HG03558 (cell line): ENCODE measurements at regions not wholly inside any gene's neighbourhood (a gene's known extent, or its start where the extent isn't known, plus 50 kb on each side); places are given as distances from the start of the nearest gene placed in this dataset.

Source experiments
- ATAC-seq: cut with Tn5 transposase; IDR thresholded peaks from one replicate; pipeline ENCODE4 v1.9.1; 2021; ENCODE audit warnings: moderate number of reproducible peaks; ENCODE audit not compliant: unreplicated experiment; ENCODE audit errors: extremely low read depth

DNA sequence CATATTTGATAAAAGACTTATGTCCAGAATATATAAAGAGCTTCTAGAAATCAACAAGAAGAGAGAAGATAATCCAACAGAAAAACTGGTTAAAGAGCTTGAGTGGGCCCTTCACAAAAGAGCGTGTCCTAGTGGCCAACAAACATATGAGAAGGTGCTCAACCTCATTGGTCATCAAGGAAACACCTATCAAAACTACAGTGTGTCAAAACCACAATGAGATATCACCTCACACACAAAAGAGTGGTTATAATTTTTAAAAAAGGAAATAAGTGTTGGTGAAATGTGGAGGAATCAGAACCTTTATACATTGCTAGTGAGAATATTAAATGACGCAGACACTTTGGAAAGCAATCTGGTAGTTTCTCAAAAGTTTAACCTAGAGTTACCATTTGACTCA is 68.4 kb upstream of the KLF13 start:
- ATAC-seq = no peak

DNA sequence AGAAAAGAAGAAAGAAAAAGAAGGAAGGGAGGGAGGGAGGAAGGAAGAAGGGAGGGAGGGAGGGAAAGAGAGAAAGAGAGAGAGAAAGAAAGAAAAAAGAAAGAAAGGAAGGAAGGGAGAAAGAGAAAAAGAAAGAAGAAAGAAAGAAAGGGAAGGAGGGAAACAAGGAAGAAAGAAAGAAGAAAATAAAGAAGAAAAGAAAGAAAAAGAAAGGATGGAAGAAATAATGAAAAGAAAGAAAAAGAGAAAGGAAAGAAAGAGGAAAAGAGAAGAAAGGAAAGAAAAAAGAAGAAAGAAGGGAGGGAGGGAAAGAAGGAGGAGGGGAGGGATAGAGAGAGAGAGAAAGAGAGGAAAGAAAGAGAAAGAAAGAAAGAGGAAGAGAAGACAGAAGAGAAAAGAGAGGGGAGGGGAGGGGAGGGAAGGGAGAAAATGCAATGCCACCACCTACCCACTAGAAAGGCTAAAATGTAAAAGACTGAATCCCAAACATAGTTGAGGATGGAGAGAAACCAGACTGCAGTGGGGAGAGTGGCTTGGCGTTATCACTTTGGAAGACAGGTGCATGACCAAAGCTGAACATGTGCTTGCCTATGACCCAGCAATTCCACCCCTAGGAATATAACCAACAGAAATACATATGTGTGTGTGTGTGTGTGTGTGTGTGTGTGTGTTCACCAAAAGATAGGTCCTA is 66.9 kb upstream of the KLF13 start:
- ATAC-seq = no peak

DNA sequence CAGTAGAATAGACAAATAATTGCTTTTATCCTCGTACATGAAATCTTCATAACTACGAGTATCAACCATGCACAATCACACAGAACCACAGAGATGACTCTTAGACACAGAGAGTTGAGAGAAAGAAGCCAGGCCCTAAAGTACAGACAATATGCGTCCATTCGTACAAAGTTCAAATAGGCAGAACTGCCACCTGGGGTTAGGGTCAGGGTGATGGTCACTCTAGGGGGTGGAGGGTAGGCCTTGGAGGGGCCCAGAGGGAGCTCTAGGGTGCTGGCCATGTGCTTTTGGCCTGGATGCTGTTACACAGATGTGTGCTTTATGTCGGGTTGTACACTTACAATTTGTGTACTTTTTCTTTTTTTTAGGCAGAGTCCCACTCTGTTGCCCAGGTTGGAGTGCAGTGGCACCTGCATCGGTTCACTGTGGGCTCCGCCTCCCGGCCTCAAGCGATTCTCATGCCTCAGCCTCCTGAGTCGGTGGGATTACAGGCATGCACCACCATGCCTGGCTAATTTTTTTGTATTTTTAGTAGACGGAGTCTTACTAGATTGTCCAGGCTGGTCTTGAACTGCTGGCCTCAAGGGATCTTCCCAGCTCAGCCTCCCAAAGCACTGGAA is 65.9 kb upstream of the KLF13 start:
- no peak for ATAC-seq

DNA sequence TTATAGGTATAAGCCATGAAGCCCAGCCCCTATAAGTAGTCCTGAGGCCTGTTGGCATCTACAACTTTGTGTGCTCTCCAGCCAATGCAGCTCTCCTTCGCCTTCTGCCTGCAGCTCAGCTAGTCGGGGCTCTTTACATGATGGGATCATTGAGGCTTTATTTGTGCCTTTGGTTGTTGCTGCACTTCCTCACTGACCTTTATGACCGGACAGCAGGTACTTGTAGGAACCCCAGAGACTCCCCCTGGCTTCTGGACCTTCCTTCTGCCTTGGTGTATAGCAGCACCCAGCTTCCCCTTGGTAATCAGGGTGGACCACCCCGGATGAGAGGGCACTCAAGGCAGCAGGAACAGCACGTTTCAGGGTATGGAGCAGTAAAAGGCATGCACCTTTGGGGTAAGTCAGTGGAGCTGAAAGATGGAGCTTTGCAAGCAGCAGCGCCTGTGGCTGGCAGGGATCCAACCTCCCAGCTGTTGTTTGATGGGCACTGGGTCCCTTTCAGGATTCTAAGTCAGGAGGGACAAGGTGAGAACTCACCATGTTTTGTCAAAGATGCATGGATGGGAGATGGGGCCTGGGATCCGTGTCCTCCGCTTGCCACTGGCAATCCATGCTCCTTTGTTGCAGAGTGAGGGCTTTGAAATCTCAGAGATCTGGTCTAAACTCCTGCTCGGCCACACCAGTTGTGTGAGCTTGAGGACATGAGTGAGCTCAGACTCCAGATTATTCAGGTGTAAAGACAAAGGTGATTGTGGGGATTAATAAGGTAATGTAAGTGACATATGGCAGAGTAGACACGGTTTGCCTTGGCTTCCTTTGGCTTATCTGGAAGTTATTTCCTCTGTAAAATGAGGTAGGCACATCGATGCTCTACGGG is 65.1 kb upstream of the KLF13 start:
- ATAC-seq = no peak

DNA sequence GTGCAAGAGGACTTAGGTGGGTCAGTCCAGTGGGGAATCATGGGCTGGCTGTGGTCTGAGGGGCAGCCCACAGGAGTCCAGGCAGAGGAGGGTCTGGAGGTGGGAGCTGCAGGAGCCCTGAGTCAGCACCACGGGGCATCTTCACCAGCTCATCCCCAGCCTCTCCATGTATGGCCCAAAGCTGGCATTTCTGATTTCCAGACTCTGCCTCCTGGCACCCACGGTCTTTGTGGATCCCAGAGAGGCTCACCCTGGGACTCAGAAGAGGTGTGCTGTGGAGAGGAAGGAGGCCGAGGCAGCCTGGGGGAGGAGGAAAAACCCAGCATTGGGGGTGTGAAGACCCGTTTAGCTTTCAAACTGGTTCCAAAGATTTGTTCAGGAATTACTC is 64.5 kb upstream of the KLF13 start:
- ATAC-seq = no peak

DNA sequence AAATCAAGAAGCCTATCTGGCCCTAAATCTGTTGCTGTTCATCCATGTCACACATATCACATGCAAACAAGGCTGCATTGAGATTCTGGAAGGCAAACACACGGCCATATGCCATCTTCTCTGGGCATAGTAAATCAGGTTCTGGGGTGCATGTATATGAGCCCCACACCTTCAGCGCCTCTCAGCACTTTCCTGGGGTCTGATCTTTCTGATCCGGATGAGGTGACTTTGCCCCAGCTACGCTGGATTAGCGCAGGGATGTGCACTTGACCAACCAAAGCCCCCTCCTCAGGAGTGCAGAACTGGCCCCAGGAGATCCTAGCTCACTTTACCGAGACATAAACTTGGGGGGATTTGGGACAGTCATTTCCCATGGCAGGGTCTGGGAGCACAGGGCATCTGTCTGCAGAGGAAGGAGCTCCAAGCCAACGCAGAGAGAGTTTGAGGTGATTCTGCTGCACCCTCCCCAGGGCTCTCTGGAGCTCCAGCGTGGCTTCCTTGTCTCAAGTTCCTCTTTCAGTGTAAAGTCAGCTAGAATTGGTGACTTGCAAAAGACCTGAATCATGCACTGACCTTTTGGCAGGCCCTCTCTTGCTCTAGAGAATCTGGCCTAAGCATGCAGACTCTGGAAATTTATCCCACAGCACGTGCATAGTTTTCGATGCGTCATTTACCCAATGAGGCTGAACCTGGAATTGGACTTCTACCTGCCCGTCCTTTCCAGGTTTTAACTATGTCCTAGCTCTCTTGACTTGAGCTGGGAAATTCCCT is 63.5 kb upstream of the KLF13 start:
- ATAC-seq = no peak

DNA sequence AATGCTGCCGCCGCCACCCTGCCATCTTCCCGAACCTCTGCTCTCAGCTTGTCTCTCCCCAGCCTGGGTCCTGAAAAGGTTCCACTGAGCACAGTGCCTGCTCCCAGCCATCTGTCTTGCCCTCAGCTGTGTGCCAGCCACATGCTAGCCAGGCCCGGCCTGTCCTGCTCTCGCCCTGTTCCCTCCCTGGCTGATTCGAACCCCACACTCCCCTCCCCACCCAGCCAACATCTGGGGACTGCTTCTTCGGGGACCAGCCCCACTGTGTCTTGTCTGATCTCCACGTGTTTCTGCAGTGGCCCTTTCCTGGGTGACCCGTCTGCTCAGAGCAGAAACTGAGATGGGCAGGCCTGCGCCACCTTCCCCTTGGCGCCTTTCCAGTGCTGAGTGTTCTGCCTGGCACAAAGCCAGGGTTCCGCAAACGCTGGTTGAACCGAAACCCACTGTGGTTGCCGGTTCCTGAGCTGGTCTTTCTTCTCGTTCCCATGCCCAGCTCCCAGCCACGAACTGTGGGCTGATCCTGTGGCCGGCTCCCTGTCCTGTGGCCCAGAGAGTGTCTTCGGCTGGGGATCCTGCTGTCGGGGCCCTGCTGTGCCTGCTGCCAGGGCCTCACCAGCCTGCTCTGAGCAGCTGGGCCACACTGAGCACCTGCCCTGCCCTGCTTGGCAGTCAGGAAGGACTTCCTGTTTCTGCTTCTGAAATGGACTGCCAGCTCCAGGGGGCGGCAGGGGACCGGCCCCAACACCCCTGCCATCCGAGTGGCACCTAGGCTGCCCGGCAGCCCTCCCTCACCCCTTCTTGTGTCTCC is 62.7 kb upstream of the KLF13 start:
- no peak for ATAC-seq

DNA sequence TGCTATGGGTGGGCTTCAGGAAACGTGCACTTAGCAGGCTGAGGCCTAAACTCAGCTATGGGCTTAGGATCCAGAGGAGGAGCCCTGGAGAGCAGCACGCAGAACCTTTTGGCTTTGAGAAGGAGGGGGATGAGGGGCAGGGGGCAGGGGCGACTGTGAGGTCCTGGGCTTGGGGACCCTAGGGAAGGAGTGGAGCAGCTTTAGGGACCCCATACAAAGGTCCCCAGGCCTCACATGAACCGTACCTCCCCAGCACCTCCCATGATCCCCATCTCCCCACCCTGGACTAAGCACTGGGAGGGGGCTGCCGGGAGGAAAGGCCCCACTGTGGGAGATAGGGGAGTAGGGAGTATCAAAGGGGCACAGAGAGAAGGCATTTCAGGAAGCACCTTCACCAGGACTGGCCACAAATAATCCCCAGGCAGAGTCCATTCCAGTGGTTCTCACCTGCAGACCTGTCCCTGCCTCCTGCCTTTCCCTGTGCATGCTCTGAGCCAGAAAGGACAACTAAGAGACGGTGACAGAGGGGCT is 62.0 kb upstream of the KLF13 start:
- no peak for ATAC-seq

DNA sequence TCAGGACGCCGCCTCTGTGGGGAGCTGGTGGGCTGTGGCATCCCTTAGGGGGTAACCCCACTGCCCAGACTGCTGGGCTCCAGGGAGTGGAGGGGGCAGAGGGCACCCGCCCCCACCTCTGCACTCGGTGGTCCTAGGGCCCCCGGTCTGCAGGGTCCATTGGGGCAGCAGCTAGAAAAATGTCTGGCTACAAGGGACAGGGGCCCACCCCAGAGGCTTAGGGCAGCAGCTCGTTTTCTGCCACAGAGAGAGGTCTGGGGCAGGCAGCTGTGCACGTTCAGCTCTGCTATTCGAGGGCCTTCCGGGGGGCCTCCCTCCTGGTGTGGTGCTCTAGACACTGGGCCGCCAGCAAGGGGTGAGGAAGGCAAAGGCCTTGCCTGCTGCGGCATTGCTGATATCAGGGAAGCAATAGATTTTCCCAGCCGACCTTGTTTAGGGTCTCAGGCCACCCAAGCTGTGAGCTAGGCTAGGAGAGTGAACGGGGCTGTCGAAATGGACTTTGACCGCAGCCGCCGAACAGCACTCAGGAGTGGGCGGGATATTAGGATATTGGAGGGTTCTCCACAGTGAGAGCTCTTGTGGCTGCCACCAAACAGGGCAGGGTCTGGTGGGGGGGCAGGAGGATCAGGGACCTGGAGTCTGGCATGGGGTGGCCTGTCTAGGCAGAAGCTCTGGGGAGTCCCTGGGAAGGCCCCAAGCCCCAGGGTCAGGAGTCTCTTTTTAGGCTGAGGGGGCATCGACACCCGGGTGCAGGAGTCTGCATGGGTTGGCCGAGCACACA is 61.4 kb upstream of the KLF13 start:
- ATAC-seq = no peak

DNA sequence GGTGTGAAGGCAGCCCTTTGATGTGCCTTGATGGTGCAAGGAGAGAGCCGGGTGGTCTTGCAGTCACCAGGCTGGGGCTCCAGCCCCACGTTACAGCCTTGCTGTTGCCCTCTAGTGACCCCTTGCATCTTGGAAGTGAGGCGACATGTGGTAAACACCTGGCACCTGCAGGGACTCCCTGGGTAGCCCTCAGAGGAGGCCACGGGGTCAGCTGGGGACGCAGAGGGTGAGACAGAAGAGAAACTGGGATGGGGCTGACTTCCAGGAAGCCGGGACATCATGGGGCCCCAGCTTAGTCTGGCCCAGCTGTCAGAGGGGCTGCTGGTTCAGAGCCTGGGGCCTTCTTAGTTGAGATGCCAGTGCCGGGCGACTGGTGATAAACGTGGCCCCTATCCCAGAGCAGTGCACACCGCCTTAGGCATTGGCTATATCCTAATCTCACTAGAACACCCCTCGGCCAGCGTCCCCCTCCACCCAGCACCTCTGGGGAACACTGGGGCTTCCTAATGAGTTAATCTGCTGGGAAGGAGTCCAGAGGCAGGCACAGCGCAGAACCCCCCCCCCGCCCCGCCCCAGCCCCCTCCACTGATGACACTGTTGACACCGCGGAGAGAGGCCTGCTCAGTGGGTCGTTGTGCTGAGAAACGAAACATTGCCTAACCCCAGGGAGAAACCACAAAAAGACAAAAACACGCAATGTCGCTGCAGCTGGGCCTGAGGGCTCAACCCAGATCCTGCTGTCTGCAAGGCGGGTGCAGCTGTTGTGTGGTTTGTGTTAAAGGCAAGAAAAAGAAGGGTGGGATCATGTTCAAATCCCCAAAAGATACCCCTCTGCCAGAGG is 60.5 kb upstream of the KLF13 start:
- ATAC-seq = peak; percentile 25

DNA sequence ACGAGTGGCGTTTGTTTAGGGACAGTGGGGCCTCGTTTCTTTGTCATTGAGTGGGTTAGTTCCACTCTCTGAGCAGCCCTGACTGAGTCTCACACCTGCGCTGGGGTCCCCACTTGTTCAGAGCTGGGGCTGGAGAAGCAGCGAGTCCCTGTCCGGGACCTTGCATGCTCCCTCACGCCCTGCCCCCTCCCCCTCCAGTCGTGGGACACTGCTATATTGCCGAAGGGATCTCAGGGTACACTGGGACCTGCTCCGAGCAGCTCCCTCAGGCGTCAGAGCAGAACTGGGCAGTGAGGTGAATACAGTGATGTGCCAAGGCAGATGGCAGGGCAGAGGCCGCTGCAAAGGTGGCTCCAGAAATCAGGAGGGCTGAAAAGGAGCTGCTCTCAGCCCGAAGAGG is 59.9 kb upstream of the KLF13 start:
- ATAC-seq = no peak

DNA sequence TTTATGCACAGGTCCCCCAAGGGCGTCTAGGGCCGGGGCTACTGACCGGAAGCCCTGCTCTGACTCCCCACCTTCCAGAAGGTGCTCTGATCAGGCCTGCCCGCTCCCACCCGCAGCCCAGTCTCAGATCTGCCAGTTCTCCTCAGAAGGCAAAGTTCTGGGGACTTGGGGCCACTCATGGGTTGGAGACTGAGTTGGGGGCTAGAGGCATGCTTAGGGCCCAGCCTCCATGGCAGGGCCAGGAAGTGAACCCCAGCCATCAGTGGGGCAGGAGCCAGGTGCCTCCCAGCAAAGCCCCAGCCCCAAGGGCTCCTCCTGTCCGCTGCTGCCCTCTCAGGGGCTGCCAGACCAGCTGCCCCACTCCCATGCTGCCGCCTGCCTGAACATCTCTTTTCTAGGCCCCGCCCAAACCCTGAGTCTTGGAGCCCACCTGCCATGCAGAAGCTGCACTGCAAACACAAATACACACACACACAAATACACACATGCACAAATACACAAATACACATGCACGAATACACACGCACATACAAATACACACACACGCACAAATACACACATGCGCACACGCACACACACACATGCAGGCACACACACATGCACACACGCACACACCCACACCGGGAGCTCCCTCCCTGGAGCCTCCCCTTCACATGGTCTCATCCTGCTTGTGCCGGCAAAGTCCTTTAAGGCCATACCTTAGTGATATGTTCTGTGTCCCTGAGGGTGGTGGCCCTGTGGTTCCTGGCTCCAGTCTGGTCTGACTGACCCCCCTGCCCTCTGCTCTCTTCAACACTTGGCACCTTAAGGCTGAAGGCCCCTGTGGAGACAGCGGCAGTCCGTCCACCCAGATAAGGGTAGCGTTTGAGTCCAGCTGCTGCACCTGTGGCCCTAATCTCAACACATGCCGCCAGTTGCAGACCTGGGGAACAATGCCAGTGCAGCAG is 59.2 kb upstream of the KLF13 start:
- no peak for ATAC-seq

DNA sequence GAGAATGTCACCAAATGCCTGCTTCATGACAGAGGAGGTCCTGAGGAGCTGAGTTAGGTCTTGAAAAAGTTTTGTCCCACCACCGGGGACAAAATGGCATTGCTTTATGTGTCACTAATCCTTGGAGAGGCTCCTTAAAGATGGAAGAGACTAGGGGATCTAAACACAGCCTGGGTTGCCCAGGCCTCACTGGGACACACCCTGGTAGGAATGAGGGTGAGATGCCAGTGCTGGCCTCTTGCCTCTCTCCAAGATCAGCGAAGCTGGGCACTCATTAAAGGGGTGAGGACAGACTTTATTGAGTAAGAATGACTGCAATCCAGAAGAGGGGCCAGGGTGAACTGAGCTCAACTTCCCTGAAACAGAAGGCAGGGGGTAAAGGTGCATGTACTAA is 58.5 kb upstream of the KLF13 start:
- no peak for ATAC-seq

DNA sequence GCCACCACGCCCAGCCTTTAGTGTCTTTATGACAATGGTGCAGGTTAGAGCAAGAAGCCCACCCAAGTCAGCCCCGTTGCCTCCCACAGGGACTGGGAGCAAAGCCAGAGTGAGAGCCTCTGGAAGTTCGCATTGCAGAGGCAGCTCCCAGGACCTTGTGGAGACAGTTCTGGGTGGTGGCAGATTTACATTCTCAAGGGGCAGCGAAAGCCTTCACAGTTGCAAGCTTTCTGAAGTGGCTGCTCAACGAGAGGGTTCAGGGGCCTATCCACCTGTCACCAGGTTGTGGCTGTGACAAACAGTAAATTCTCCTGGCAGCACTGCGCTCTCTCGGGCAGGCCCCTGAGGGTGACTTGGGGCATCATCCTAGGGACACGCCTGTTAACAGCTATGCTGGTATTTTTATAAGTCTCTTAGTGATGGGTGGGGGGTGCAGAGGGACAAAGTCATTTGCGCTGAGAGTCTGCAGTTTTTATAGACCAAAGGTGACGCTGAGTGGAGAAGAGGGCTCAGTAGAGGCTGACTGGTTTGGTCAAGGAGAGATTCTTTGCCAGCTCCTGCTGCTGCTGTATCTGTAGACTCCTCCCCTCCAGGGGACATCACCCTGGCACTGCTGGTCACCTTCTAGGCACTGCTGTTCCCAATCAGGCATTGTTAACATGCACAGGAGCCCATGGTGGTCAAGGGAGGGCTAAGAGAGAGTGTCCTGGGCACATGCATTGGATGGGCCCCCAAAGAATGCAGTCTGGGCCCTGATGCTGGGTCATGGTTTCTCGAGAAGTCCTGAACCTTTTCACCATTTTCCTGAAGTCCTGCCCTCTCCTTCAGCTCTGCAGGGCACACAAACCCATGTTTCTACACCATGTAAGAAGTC is 57.5 kb upstream of the KLF13 start:
- no peak for ATAC-seq

DNA sequence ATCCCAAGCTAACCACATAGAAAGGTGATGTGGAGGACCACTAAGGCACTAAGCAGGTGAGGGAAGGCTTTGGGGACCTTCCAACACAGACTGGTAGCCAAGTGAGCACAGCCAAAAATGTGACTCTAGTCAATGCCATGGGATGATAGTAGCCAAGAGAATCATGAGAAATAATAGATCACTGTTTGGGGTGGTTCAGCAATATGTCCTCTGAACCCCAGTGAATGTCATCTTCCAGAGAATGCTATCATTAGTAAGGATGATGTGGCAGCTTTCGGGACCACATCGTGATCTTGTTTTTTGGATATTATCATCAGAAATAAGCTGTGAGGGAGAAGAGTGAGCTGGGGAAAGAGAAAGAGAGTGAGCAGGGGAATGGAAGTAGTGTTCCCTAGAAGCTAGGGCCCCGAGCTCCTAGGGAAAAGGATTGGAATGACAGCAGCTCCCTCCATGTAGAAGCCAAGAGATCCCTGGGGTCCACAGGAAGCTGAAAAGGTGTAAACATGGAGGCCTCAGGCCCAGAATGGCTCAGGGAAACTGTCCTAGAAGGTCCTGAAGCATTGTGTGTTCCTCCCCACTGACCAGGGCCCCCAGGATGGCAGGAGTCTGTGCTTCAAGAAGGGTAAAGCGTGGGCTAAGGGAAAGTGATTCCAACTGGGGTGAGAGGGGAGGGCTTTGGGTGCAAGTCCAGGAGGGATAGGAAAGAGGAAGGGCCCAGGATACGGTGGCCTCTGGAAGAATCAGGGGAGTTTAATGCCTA is 56.6 kb upstream of the KLF13 start:
- ATAC-seq = no peak
